Astrocyte (in vitro differentiated cells and primary cell): ENCODE measurements at regions not wholly inside any gene's neighbourhood (a gene's known extent, or its start where the extent isn't known, plus 50 kb on each side); places are given as distances from the start of the nearest gene placed in this dataset.

Source experiments
- CTCF ChIP-seq: IDR thresholded peaks from 2 replicates; pipeline ENCODE4 v1.5.1; 2011; ENCODE audit warnings: low read depth, mild to moderate bottlenecking, inconsistent platforms, low read length, moderate library complexity; ENCODE audit not compliant: insufficient read depth
- EZH2 ChIP-seq: IDR thresholded peaks from 2 replicates; pipeline ENCODE4 v1.6.1; 2012; ENCODE audit warnings: mild to moderate bottlenecking, low read length, inconsistent platforms; ENCODE audit not compliant: insufficient read depth

- no peak for TF ChIP-seq CTCF
- TF ChIP-seq EZH2 = no peak
Measured at GRCh38 chr4:62434921-62435320, 1234.8 kb downstream of the ADGRL3 start.
